MCF 10A (cell line): ENCODE measurements at regions not wholly inside any gene's neighbourhood (a gene's known extent, or its start where the extent isn't known, plus 50 kb on each side); places are given as distances from the start of the nearest gene placed in this dataset.
A peak's percentile ranks its signal among the peaks of the same experiment; 100 is the strongest.

Experiments used
- BruUV-seq: library from RNA; stranded (reverse); fragments of 400-500 nt; replicated peaks from 2 replicates; lab custom pipeline; 2021; lab: Mats Ljungman, UMichigan
- CTCF ChIA-PET: fragments of 300-600 bp; sonication (Branson Sonifier 250); formaldehyde crosslinking; extraction: SDS; loops from one replicate; lab custom pipeline; 2021; ENCODE audit warnings: antibody characterized with exemption, inconsistent platforms; lab: Yijun Ruan, JAX
- POLR2A ChIA-PET: fragments of 300-600, 350-650 bp; sonication (Branson Sonifier 250); formaldehyde crosslinking; extraction: SDS; loops from one replicate; lab custom pipeline; 2020; ENCODE audit warnings: antibody characterized with exemption, inconsistent platforms; lab: Yijun Ruan, JAX
- DNase-seq: peaks from one replicate; pipeline ENCODE4 v3.0.0-alpha.2; 2018; ENCODE audit not compliant: unreplicated experiment
- H3K27ac Mint-ChIP-seq: one replicate; pipeline ENCODE4 v1.8.0; 2022; ENCODE audit warnings: mild to moderate bottlenecking, low read depth, mixed read lengths; ENCODE audit not compliant: unreplicated experiment
- H3K27me3 Mint-ChIP-seq: one replicate; pipeline ENCODE4 v1.8.0; 2022; ENCODE audit warnings: mixed read lengths; ENCODE audit not compliant: insufficient read depth, unreplicated experiment
- H3K36me3 Mint-ChIP-seq: one replicate; pipeline ENCODE4 v1.8.0; 2022; ENCODE audit warnings: mild to moderate bottlenecking, moderate library complexity, mixed read lengths; ENCODE audit not compliant: insufficient read depth, unreplicated experiment
- H3K4me1 Mint-ChIP-seq: one replicate; pipeline ENCODE4 v1.8.0; 2022; ENCODE audit warnings: mixed read lengths; ENCODE audit not compliant: insufficient read depth, unreplicated experiment
- H3K4me3 Mint-ChIP-seq: one replicate; pipeline ENCODE4 v1.8.0; 2022; ENCODE audit warnings: mild to moderate bottlenecking, moderate library complexity, mixed read lengths; ENCODE audit not compliant: unreplicated experiment
- H3K9me3 Mint-ChIP-seq: one replicate; pipeline ENCODE4 v1.8.0; 2022; ENCODE audit warnings: mixed read lengths; ENCODE audit not compliant: unreplicated experiment
- CTCF ChIP-seq: fragments of 200-600 bp; IDR thresholded peaks from one replicate; pipeline ENCODE4 v1.8.0; 2022; ENCODE audit warnings: antibody characterized with exemption, mild to moderate bottlenecking; ENCODE audit not compliant: unreplicated experiment
- intact Hi-C: fragments of 100-400 bp; cut with micrococcal nuclease; formaldehyde crosslinking; loops from 2 replicates; pipeline ENCODE4 v1.14.1; 2022

DNA sequence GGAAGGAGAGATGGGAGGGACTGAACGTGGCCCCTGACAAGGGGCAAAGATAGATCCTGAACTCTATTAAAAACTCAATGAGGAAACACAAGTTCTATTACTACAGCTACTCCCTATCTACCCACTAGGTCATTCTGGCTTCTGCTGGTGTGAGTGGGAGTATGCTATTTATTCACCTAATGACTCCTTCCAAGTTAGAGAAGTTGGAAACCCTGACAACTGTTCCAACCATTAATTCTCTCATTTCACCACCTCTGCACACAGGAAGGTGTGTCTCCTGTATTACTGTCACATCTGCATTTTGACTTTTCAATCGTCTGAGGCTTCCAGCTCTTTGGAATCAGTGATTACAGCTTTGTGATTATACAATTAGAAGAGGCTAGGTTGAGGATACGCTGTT is 169.4 kb upstream of the ADO start:
- ChIA-PET CTCF (interaction anchor here (0.6 to 1.1 kb wide), 3 partner anchors 41 to 718 kb away, joined by 3 to 4 read pairs (median 3); no protein-coding TSS in a partner anchor), POLR2A (no interaction called here)
- Mint-ChIP-seq H3K27me3 (no peaks in the 10 kb centered on the region), H3K4me1 (no peaks in the 10 kb centered on the region), H3K27ac (no peak overlapping the region), H3K4me3 (no peak overlapping the region), H3K9me3 (no peaks in the 10 kb centered on the region), H3K36me3 (no peaks in the 10 kb centered on the region)
- BruUV-seq = no TSS peak
- no peak for DNase-seq
- no peak for TF ChIP-seq CTCF
- intact Hi-C loops = no loop called here

- POLR2A ChIA-PET = no interaction called here
- intact Hi-C loops = no loop called here
- CTCF ChIA-PET = interaction anchor here (1.3 kb wide), 1 partner anchor 28 kb away, joined by 5 read pairs; no protein-coding TSS in a partner anchor
Measured at GRCh38 chr10:62636825-62637248, 167.7 kb upstream of the ADO start.

DNA sequence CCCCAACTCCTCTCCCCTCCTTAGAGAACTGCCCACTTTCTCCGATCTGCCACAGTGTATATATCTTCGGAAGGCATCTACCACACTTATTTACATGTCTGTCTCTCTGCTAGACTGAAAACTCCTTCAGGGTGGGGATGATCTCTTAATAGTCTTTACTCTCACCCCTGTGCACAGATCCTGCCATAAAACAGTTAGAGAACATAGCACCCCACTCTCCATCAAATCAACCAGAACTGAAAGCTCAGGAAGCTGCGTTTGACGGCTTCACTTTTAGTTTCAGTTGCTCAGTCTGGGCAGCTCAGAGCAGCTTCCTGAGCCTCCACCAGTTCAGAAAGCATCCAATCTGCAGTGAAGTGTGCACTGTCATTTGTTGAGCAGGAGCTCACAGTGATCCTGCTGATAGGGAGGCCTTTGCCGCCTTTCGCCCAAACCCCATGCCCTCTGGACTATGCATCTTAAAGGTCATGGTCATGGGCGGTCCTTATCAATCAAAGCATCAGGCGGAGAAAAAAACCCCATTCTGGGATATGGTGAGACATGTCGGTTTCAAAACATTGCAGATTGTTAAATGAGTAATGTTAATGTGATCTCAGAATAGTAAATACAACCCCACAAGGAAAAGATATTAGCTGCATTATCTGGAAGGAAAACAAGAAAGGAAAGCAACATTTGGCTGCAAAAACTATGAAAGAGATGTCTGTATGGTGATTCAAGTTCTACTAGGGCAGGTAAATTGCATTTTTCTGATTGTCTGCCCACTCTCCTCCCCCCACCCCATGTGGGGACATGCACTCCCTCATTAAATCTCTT is 167.1 kb upstream of the ADO start:
- Mint-ChIP-seq H3K27me3 (no peaks in the 10 kb centered on the region), H3K36me3 (no peaks in the 10 kb centered on the region), H3K9me3 (no peaks in the 10 kb centered on the region), H3K4me1 (no peaks in the 10 kb centered on the region), H3K27ac (no peak overlapping the region), H3K4me3 (no peak overlapping the region)
- intact Hi-C loops = no loop called here
- DNase-seq = peak; percentile 47
- POLR2A ChIA-PET = interaction anchor here (0.7 to 1.1 kb wide), 4 partner anchors 17 to 1105 kb away, joined by 3 to 5 read pairs (median 4); no protein-coding TSS in a partner anchor
- no peak for TF ChIP-seq CTCF
- BruUV-seq = no TSS peak
- CTCF ChIA-PET = interaction anchor here (1.3 kb wide), 1 partner anchor 28 kb away, joined by 5 read pairs; no protein-coding TSS in a partner anchor

More at GRCh38 chr10:62636825-62637248, 167.7 kb upstream of the ADO start:
- H3K4me1 Mint-ChIP-seq = no peaks in the 10 kb centered on the region
- DNase-seq = no peak
- no peaks in the 10 kb centered on the region for H3K36me3 Mint-ChIP-seq
- no TSS peak for BruUV-seq
- TF ChIP-seq CTCF = no peak
- H3K9me3 Mint-ChIP-seq = no peaks in the 10 kb centered on the region
- no peaks in the 10 kb centered on the region for H3K27me3 Mint-ChIP-seq
- H3K27ac Mint-ChIP-seq = no peak overlapping the region
- no peak overlapping the region for H3K4me3 Mint-ChIP-seq

- TF ChIP-seq CTCF = no peak
- POLR2A ChIA-PET = interaction anchor here (0.7 to 1.1 kb wide), 5 partner anchors 18 to 1105 kb away, joined by 3 to 5 read pairs (median 3); no protein-coding TSS in a partner anchor
- CTCF ChIA-PET = interaction anchor here (0.7 to 1.3 kb wide), 3 partner anchors 27 to 43 kb away, joined by 3 to 6 read pairs (median 5); no protein-coding TSS in a partner anchor
- Mint-ChIP-seq H3K4me3 (no peak overlapping the region), H3K4me1 (no peaks in the 10 kb centered on the region), H3K27me3 (no peaks in the 10 kb centered on the region), H3K27ac (no peak overlapping the region), H3K9me3 (no peaks in the 10 kb centered on the region), H3K36me3 (no peaks in the 10 kb centered on the region)
- intact Hi-C loops = no loop called here
- BruUV-seq = no TSS peak
- DNase-seq = peak; percentile 22
Measured at GRCh38 chr10:62638062-62638477, 166.4 kb upstream of the ADO start.
